SW480 (cell line): ENCODE measurements at regions not wholly inside any gene's neighbourhood (a gene's known extent, or its start where the extent isn't known, plus 50 kb on each side); places are given as distances from the start of the nearest gene placed in this dataset.
"Not testable (repeated sequence)": the region's sequence is repeated elsewhere in the genome, so short reads cannot be mapped to it uniquely, and the experiment has no call there.

Source experiments
- DNase-seq: peaks from one replicate; pipeline ENCODE4 v3.0.0-alpha.2; 2016; ENCODE audit warnings: low spot score

DNA sequence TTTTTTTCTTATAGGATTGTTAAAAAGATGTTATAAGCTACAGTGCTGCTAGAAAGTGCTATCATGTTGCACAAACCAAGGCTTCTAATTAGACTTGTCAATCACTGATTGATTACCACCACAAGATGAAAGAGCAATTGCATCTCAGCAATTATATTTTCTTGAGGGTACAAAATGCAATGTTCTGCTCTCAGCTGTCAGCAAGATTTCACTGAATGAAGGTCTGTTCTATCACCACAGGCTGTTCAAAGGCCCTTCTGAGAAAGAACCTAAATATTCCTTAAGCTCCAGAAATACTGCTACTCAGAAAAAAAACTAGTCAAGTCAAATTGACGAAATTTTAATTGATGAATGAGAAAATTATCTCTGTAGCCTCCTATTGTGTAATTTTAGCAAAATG is 301.9 kb upstream of the KYNU start:
- no peak for DNase-seq

GRCh38 chr2:142574388-142574787 is 303.1 kb upstream of the KYNU start:
- no peak for DNase-seq

GRCh38 chr2:142572346-142573132 is 304.9 kb upstream of the KYNU start:
- DNase-seq: no peak

DNA sequence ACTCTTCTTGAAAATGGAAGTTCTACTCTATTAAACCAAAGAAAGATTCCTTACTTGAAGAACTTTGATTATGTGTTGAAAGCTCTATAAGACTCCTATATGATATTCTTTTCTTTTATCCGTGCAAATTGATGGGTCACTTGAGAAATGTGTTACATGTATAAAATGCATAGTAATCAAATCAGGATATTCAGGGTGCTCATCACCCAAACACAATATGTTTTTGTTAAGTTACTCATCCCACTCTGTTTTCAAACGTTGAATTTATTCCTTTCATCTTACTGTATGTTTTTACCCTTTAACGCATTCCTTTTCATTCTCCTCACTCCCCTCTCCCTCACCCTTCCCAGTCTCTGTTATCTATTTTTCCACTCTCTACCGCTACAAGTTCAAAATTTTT is 305.5 kb upstream of the KYNU start:
- DNase-seq: no peak

DNA sequence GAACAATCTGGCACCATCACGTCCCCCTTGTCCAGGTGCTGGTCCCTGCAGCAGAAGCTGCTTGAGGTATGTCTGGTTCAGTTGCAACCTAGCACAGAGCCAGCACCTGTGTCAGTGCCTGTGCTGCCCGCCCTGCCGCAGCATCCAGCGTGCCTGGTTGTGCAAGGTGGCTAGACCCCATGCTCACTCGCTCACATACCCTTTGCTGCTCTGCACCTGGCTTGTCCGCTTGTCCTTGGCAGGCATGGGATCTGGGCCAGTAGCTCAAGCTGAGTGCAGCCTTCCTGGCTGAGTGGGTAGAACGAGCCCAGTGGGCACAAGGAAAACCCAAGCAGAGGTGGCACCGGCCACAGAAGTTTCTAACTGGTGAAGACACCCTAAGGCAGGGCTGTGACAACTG is 314.6 kb upstream of the KYNU start:
- no peak for DNase-seq

DNA sequence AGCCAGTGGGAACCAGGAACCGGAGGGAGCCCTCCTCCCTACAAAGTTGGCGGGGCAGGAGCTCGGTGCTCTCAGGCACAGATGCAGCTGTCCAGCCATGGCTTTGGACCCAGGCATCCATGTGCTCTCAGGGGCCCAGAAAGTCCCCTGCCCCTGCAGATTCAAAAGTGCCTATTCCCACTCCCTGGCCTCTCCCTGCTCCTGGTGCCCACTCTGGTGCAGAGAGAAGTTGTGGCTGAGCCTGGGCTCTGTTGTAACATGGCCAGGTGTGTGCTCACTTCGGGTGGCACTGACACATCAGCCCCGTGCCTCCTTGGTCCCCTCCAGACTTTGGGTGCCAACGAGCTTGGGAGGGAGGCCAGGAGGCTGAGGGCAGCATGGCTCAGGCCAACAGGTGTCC is 315.8 kb upstream of the KYNU start:
- DNase-seq: no peak

GRCh38 chr2:142557391-142557790 is 320.1 kb upstream of the KYNU start:
- no peak for DNase-seq

GRCh38 chr2:142545999-142546398 is 331.5 kb upstream of the KYNU start:
- not testable (repeated sequence) for DNase-seq

- DNase-seq: no peak
These were observed 332.4 kb upstream of the KYNU start for GRCh38 chr2:142545036-142545435.

GRCh38 chr2:142544173-142544572 is 333.3 kb upstream of the KYNU start:
- DNase-seq: no peak

GRCh38 chr2:142542431-142542910 is 335.0 kb upstream of the KYNU start:
- DNase-seq: no peak

DNA sequence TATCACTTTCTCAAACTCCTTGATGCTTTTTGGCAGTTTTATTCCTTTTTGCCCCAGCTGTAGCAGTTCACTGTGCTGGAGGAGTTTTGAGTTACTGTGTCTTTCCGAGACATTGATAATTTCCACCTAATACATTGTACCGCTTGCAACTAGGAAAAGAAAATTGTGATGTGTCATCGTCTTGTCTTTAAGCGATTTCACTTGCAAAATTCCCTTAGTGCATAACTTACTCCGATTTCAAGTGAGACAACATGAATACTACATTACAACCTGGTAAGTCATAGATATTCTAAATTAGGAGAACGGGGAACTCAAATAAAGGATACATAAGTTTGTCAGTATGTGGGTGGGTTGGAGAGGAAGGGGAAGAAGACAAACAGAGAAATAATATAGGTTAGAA is 340.5 kb upstream of the KYNU start:
- no peak for DNase-seq

- DNase-seq: no peak
These were observed 341.0 kb upstream of the KYNU start for GRCh38 chr2:142536492-142536891.

DNA sequence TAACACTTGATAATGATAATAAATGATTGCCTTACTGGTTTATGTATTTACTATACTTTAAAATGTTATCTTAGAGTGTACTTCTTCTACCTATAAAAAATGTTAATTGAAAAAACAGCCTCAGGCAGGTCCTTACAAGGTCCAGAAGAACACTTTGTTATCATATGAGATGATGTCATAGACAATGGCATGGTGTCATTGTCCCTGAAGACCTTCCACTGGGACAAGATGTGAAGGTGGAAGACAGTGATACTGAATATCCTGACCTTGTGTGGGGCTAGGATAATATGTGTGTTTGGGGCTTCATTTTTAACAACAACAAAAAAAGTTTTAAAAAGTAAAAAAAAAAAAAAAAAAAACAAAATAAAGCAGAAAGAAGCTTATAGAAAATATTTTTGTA is 342.2 kb upstream of the KYNU start:
- no peak for DNase-seq

GRCh38 chr2:142533177-142533576 is 344.3 kb upstream of the KYNU start:
- no peak for DNase-seq

- no peak for DNase-seq
These were observed 346.1 kb upstream of the KYNU start for GRCh38 chr2:142531377-142531776.

- DNase-seq: no peak
These were observed 351.7 kb upstream of the KYNU start for GRCh38 chr2:142525720-142526119.

DNA sequence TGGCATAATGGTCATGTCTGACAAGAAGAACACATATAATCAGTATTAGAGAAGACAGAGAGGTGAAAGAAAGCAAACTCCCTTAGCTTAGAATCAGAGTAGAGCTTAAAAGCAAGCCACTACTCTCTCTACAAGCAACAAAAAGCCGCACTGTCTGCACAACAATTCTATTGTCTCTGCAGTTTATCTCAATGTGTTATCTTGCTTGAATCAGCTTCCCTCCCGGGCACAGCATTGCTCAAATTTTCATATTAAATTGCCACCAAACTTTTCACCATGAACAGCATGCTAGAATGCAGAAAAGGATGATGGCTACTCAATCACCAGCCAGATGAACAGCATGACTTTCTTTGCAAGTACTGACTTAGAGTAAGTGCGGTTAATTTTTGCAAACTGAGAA is 356.0 kb upstream of the KYNU start:
- DNase-seq: no peak

- DNase-seq: no peak
These were observed 362.0 kb upstream of the KYNU start for GRCh38 chr2:142515493-142515892.

DNA sequence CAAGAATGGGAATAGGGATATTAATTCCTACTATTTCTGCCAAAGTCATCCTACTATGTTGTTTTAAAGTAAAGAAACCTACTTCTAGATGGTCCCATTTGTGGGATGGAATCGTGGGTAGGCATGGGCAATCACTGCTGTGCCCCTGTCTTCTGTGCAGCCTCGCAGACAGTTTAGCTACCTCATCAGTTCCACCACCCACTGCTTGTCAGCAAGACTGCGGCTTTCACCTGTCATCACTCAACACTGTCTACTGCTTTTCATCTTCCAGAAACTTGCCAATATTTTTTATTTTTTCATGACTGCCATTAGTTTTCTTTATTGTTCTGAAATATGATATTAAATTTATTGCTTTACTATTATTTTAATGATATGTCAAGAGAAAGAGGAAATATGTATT is 368.1 kb upstream of the KYNU start:
- DNase-seq: no peak

DNA sequence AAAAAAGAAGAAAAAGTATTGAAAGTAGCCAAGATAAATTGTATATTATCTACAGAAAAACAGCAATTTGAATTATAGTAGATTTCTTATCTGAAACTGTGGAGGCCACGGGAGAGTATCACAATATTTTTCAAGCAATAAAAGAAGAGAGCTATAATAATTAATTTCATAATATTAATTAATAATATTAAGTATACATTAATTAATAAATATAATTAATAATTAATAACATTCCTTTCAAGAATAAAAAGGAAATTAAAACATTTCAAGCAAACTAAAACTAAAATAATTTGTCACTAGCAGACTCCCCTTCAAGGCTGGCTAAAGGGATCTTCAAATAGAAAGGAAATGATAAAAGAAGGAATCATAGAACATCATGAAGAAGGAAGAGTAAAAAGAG is 372.7 kb upstream of the KYNU start:
- no peak for DNase-seq

DNA sequence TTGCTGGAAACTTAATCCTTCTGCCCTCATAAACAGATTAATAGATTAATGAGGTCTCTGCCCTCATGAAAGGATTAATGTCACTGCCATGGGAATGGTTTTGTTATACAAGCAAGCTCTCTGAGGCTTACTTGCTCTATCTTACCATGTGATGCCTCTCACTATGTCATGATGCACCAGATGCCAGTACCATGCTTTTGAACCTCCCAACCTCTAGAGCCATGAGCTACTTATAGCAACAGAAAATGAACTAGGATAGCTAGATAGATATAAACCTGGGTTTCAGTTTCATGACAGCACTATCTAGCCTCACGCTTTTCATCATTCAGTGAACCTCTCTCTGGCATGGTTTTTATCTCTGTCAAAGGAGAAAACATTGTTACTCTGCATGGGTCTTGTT is 371.6 kb upstream of the LRP1B start:
- no peak for DNase-seq

- DNase-seq: no peak
These were observed 364.3 kb upstream of the LRP1B start for GRCh38 chr2:142495141-142495540.

GRCh38 chr2:142489631-142490030 is 358.8 kb upstream of the LRP1B start:
- DNase-seq: not testable (repeated sequence)
